NCI-H526 (cell line): ENCODE measurements at regions not wholly inside any gene's neighbourhood (a gene's known extent, or its start where the extent isn't known, plus 50 kb on each side); places are given as distances from the start of the nearest gene placed in this dataset.

Experiments
- DNase-seq, 2 experiments: peaks; one replicate each; lab custom pipeline; 2025; lab: John Stamatoyannopoulos, UW

- DNase-seq: no peak
Observed at GRCh38 chr18:78771496-78772359, 207.9 kb upstream of the SALL3 start.

GRCh38 chr18:78772360-78773302, 207.0 kb upstream of the SALL3 start:
- DNase-seq: no peak

- no peak for DNase-seq
Observed at GRCh38 chr18:78773303-78773755, 206.3 kb upstream of the SALL3 start.

- no peak for DNase-seq
Observed at GRCh38 chr18:78773819-78774218, 205.8 kb upstream of the SALL3 start.

- no peak for DNase-seq
Observed at GRCh38 chr18:78774741-78775141, 204.9 kb upstream of the SALL3 start.

- no peak for DNase-seq
Observed at GRCh38 chr18:78776151-78776550, 203.5 kb upstream of the SALL3 start.

DNA sequence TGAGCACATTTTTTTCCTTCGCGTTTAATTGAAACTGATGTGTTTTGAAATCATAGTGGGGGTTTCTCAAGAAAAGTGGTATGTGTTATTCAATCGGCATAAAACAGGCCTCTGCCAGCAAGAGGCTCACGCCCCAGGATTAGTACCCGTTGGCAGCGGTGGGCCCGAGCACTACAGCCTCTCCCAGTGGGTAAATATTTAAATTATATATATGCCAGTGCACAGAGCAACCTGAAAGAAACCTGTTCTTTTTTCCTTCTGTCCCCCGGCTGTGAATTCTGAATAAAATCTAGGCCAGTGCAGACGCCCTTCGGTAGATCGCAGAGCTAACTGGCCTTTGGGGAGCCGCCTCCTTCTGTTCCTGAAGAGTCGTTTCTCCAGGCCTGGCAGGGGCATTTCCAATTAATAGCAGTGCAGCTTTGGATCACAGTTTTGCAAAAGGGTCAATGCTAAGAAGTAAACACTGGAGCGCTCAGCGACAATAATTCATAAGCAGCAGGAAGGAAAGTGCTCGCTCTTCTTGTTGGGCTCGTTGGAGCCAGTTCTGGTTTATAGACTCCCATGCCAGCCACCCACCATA, 202.8 kb upstream of the SALL3 start:
- DNase-seq: no peak

- DNase-seq: no peak
Observed at GRCh38 chr18:78777992-78778391, 201.6 kb upstream of the SALL3 start.

DNA sequence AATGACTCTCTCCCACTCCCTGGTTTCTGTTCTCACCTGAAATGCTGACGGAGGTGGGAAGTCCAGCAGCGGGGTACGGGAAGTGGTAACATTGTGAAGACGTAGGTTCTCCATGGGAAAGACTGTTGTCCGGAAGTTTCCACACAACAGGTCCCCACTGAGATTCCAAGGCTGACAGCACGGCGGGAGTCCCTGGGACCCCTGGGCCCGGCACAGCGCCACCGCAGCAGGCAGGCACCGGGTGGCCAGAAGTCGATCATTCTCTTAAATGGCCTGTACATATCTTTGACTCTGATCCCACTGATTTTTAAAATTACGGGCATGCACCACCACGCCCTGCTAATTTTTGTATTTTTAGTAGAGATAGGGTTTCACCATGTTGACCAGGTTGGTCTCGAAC, 201.0 kb upstream of the SALL3 start:
- DNase-seq: no peak

DNA sequence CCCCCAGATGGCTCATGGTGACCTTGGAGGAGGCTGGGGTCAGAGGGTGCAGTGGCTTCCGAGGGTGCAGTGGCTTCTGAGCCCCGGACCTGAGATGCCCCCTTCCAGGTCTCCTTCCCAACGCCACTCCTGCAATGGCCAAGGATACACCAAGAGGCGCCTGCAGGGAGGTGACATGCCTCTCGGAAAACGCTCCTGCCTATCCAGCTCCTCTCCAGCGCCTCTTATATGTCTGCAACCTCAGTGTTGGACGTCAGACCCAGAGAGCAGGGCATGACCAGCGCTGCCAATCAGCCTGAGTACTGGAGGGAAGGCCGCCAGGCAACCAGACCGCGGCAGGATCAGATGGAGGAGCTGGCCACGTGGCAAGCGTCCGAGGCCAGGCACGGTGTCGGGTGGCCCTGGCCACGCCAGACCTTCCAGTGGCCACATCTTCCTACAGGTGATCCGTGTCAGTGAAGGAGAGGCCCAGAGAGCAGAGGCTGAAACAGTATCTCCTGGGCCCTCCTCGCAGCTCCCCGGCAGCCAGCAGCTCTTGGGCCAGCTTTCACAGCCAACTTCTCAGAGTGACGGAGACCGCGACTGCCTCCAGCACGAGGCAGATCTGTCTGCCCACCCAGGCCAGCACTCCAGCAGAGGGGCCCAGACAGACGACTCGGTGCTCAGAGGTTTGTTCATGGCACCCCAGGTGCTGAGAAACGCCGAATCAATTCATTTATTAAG, 199.5 kb upstream of the SALL3 start:
- no peak for DNase-seq

GRCh38 chr18:78780719-78781600, 198.7 kb upstream of the SALL3 start:
- no peak for DNase-seq

DNA sequence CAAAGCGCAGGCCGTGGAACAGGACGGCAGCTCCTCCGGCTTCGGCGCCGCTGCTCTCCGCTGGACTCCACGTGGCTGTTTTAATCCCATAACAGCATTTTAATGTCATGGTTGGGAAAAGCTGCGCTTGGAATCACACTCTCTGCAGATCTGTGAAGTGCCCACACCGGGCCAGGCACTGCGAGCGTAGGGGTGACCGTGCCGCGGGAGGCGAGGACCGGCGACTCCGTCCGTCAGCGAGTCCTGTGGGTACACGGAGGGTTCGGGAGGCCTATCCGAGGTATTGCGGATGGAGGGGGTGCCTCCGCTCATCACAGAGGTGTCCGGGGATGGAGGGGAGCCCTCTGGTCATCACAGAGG, 198.0 kb upstream of the SALL3 start:
- no peak for DNase-seq

- no peak for DNase-seq
Observed at GRCh38 chr18:78782951-78783563, 196.6 kb upstream of the SALL3 start.

GRCh38 chr18:78783564-78783960, 196.1 kb upstream of the SALL3 start:
- no peak for DNase-seq

- no peak for DNase-seq
Observed at GRCh38 chr18:78784861-78785260, 194.8 kb upstream of the SALL3 start.

GRCh38 chr18:78785706-78786105, 193.9 kb upstream of the SALL3 start:
- no peak for DNase-seq

- no peak for DNase-seq
Observed at GRCh38 chr18:78786776-78787175, 192.8 kb upstream of the SALL3 start.

GRCh38 chr18:78787751-78788150, 191.9 kb upstream of the SALL3 start:
- no peak for DNase-seq

- no peak for DNase-seq
Observed at GRCh38 chr18:78788161-78788560, 191.5 kb upstream of the SALL3 start.

DNA sequence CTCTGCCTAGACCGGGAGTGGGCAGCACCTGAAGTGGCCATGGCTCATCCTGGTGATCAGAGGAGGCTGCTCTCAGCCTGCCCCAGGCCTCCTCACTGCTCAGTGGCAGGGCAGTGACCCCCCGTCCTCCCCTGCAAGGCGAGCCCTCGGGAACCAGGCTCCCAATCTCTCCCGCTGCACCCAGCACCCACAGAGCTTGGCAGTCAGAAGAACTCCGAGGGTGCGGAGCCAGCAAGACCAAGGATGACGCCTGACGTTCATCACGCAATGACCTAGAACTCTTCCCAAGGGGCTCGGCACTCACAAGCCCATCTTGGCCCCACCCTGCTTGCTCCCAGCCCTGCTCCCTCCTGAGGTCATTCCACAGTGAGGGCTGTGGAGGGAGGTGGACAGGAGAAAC, 189.8 kb upstream of the SALL3 start:
- DNase-seq: no peak
